ENCODE measurements at regions not wholly inside any gene's neighbourhood (a gene's known extent, or its start where the extent isn't known, plus 50 kb on each side); places are given as distances from the start of the nearest gene placed in this dataset.
"Not testable (repeated sequence)": the region's sequence is repeated elsewhere in the genome, so short reads cannot be mapped to it uniquely, and the experiment has no call there.

- FAIRE-seq (no peak), DNase-seq (ENCODE audit: insufficient read length, low spot score) (no peak)
- no peak for TF ChIP-seq POLR2A (IDR thresholded peaks at IDR 0.05; ENCODE audit: low read depth, low read length)
Measured at GRCh38 chr13:28607187-28607955, 51.6 kb upstream of the POMP start.

GRCh38 chr13:28606466-28606865, 52.5 kb upstream of the POMP start:
- no peak for TF ChIP-seq POLR2A (IDR thresholded peaks at IDR 0.05; ENCODE audit: low read depth, low read length)
- FAIRE-seq (no peak), DNase-seq (ENCODE audit: insufficient read length, low spot score) (no peak)

DNA sequence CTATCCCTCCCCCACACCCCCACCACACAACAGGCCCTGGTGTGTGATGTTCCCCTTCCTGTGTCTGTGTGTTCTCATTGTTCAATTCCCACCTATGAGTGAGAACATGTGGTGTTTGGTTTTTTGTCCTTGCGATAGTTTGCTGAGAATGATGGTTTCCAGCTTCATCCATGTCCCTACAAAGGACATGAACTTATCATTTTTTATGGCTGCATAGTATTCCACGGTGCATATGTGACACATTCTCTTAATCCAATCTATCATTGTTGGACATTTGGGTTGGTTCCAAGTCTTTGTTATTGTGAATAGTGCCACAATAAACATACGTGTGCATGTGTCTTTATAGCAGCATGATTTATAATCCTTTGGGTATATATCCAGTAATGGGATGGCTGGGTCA, 53.8 kb upstream of the POMP start:
- DNase-seq (ENCODE audit: insufficient read length, low spot score); FAIRE-seq: not testable (repeated sequence)

DNA sequence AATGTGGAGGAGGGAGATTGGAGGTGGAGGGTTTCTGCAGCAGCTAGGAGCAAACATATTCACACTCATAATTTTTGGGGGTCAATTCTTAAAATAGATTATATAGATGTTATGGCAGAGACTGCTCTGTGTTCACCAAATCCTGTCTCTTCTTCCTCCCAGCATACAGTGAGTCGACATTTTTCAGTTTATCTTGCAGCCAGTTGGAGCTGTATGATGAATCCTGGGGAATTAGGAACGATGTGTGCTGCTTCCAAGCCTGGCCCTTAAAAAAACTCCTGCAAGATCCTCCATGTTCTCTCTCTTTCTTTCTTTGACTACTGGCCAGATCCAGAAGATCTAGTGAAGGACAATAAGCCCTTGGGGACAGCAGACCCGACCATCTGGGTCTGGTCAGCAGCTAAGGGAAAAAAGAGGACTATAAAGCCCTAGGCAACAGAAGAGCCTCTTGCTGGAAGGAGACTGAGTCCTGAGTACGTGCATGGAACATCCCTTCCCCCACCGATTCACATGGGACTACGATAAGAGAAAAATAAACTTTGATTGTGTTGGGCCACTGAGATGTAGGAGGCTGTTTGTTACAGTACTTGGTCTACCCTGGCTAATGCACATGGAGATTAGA, 55.8 kb upstream of the POMP start:
- DNase-seq (ENCODE audit: insufficient read length, low spot score) (no peak), FAIRE-seq (no peak)
- TF ChIP-seq POLR2A (IDR thresholded peaks at IDR 0.05; ENCODE audit: low read depth, low read length), result no peak

- no peak for TF ChIP-seq POLR2A (IDR thresholded peaks at IDR 0.05; ENCODE audit: low read depth, low read length)
- DNase-seq (ENCODE audit: insufficient read length, low spot score) (no peak), FAIRE-seq (no peak)
Measured at GRCh38 chr13:28602580-28602979, 56.4 kb upstream of the POMP start.

GRCh38 chr13:28601581-28601980, 57.3 kb upstream of the POMP start:
- no peak for FAIRE-seq
- TF ChIP-seq POLR2A (IDR thresholded peaks at IDR 0.05; ENCODE audit: low read depth, low read length), result no peak
- no peak for DNase-seq (ENCODE audit: insufficient read length, low spot score)

DNA sequence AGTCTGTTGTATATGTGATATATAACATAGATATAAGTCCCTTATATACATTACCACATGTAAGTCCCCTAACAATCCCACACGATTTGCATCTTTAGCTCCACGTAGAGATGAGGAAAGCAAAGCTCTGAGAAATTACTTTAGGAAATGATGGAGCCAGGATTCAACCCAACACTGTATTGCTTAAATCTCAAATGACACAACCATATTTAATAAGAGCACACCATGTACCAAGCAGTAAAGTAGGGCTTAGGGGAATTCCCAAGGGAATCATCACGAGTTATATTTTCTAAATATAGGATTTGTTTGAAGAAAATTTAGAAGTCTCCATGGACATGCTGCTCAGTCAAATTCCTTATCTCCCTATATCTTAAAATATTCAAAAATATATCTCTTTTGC, 61.3 kb upstream of the POMP start:
- FAIRE-seq, result no peak
- no peak for TF ChIP-seq POLR2A (IDR thresholded peaks at IDR 0.05; ENCODE audit: low read depth, low read length)
- no peak for DNase-seq (ENCODE audit: insufficient read length, low spot score)

GRCh38 chr13:28590461-28590860, 68.5 kb upstream of the POMP start:
- DNase-seq (ENCODE audit: insufficient read length, low spot score) (no peak), FAIRE-seq (no peak)
- TF ChIP-seq POLR2A (IDR thresholded peaks at IDR 0.05; ENCODE audit: low read depth, low read length), result no peak

GRCh38 chr13:28588296-28588695, 70.6 kb upstream of the POMP start:
- no peak for DNase-seq (ENCODE audit: insufficient read length, low spot score)
- FAIRE-seq, result no peak
- no peak for TF ChIP-seq POLR2A (IDR thresholded peaks at IDR 0.05; ENCODE audit: low read depth, low read length)

GRCh38 chr13:28587174-28587540, 71.8 kb upstream of the POMP start:
- no peak for TF ChIP-seq POLR2A (IDR thresholded peaks at IDR 0.05; ENCODE audit: low read depth, low read length)
- FAIRE-seq, result no peak
- no peak for DNase-seq (ENCODE audit: insufficient read length, low spot score)

DNA sequence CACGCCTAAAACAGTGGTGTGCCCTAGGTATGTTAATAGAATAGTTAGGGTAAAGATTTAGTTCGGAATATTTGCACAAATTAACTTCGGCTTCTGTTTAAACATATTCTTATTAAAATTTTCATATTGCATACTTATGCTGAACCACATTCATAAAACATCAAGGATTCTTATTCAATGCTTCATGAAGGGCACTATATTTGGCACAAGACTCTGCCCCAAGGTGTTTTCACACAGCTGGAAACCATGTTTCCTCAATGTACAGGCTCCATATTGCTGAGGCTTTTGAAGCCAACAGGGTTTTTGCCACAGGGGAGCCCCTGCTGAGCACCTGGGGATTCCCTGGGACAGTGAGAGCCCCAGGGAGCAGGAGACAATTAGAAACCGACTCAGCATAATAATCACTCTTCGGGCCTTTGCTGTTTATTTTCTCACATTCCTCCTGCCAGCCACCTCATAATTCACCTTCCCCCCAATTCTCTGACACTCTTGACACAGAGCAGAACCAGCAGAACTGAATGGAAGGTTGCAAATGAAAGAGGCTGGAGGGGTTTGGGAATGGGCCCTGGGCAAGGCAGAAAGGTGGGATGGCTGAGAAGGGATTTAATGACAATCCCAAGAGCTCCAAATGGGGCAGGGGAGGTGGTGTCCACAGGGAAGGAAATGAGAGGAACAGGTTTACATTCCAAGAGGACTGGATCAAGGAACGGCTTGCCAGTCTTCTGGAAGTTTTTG, 72.3 kb upstream of the POMP start:
- DNase-seq (ENCODE audit: insufficient read length, low spot score), result no peak
- no peak for FAIRE-seq
- TF ChIP-seq POLR2A (IDR thresholded peaks at IDR 0.05; ENCODE audit: low read depth, low read length), result no peak

GRCh38 chr13:28585561-28585960, 73.4 kb upstream of the POMP start:
- FAIRE-seq (no peak), DNase-seq (ENCODE audit: insufficient read length, low spot score) (no peak)
- no peak for TF ChIP-seq POLR2A (IDR thresholded peaks at IDR 0.05; ENCODE audit: low read depth, low read length)

GRCh38 chr13:28584873-28585381, 74.0 kb upstream of the POMP start:
- no peak for FAIRE-seq
- no peak for DNase-seq (ENCODE audit: insufficient read length, low spot score)
- TF ChIP-seq POLR2A (IDR thresholded peaks at IDR 0.05; ENCODE audit: low read depth, low read length), result no peak

DNA sequence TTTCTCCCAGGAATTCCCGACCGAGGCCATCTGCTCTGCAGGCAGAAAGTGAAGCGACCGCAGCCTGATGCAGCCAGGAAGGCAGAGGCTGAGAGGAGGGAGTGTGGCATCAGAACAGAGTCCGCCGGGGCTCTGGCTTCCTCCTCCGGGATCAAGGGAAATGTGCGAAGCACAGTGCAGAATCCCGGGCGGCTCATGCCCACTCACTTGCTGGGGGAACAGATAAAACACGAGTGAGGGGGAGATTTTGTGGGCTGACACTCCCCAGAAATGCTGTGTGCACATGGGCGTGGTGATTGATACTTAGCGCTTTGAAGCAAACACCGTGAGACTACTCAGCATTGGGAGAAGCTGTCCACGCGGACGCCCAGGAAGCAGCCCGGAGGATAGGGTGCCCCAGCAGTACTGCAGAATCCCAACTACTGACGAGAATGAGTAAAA, 75.3 kb upstream of the POMP start:
- DNase-seq (ENCODE audit: insufficient read length, low spot score) (no peak), FAIRE-seq (no peak)
- no peak for TF ChIP-seq POLR2A (IDR thresholded peaks at IDR 0.05; ENCODE audit: low read depth, low read length)

GRCh38 chr13:28582892-28583240, 76.1 kb upstream of the POMP start:
- no peak for DNase-seq (ENCODE audit: insufficient read length, low spot score)
- no peak for TF ChIP-seq POLR2A (IDR thresholded peaks at IDR 0.05; ENCODE audit: low read depth, low read length)
- FAIRE-seq, result no peak
